SK-N-MC (cell line): ENCODE measurements at regions not wholly inside any gene's neighbourhood (a gene's known extent, or its start where the extent isn't known, plus 50 kb on each side); places are given as distances from the start of the nearest gene placed in this dataset.

ENCODE experiments used
- EZH2 ChIP-seq: fragments of 200-600 bp; sonication (generic); IDR thresholded peaks from one replicate; pipeline ENCODE4 v1.6.1; 2017; ENCODE audit warnings: antibody characterized with exemption
- FOXP2 ChIP-seq: optimal IDR thresholded peaks from 2 replicates; pipeline ENCODE3; 2011; ENCODE audit warnings: mild to moderate bottlenecking, moderate library complexity; ENCODE audit not compliant: insufficient read depth; ENCODE audit errors: extremely low read length, control extremely low read depth
- POLR2AphosphoS5 ChIP-seq: IDR thresholded peaks from 2 replicates; pipeline ENCODE4 v1.6.1; 2012; ENCODE audit warnings: mild to moderate bottlenecking, low read depth, low read length, borderline replicate concordance

DNA sequence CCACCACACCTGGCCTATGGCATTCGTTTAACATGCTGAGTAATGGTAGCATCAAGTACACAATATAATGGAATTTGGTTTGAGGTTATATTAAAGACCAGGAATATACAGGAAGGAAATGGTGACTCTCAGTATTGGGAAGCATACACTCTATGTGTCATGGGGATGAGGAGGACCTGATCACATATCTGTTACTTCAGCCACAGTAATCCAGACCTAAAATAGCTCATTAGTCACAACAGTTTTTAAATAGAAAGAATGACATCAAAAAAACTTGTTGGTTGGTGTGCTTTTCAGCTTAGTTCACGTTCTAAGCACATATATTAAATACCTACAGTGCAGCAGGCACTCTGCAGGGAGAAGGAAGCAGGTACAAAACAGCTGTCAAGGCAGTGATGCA lies 52.5 kb upstream of the ATP2C1 start:
- TF ChIP-seq EZH2 = no peak
- no peak for TF ChIP-seq POLR2AphosphoS5
- no peak for TF ChIP-seq FOXP2
